Keratinocyte (primary cell): ENCODE measurements at regions not wholly inside any gene's neighbourhood (a gene's known extent, or its start where the extent isn't known, plus 50 kb on each side); places are given as distances from the start of the nearest gene placed in this dataset.

Experiments
- DNase-seq: peaks from one replicate; pipeline ENCODE4 v3.0.0-alpha.2; 2011; ENCODE audit warnings: low read depth, missing footprints, low spot score
- FAIRE-seq: peaks from 2 replicates; lab custom pipeline; 2011; peaks lifted over from hg19 to GRCh38; lab: Jason Lieb, UNC
- H2AFZ ChIP-seq: 2 replicates; pipeline ENCODE4 v1.6.0; 2012; ENCODE audit warnings: low read length, control low read depth, inconsistent platforms; ENCODE audit not compliant: control insufficient read depth
- H3K27ac ChIP-seq: 2 replicates; pipeline ENCODE4 v1.5.1; 2011; ENCODE audit warnings: low read length; ENCODE audit not compliant: control insufficient read depth, insufficient read depth
- H3K27me3 ChIP-seq: 3 replicates; pipeline ENCODE4 v1.6.0; 2011; ENCODE audit warnings: low read length; ENCODE audit not compliant: control insufficient read depth, insufficient read depth; ENCODE audit errors: extremely low read depth
- H3K36me3 ChIP-seq, 2 experiments: 2 replicates in 1 of 2; 3 replicates in 1 of 2; pipeline ENCODE4 v1.5.1; 2011; ENCODE audit warnings: low read length in 2 of 2, mild to moderate bottlenecking in 1 of 2; ENCODE audit not compliant: control insufficient read depth in 2 of 2, insufficient read depth in 2 of 2; ENCODE audit errors: extremely low read depth in 1 of 2
- H3K4me1 ChIP-seq: 3 replicates; pipeline ENCODE4 v1.5.1; 2011; ENCODE audit warnings: low read length; ENCODE audit not compliant: control insufficient read depth, insufficient read depth; ENCODE audit errors: extremely low read depth
- H3K4me2 ChIP-seq: 3 replicates; pipeline ENCODE4 v1.6.0; 2011; ENCODE audit warnings: low read depth, low read length; ENCODE audit not compliant: control insufficient read depth, insufficient read depth; ENCODE audit errors: extremely low read depth
- H3K4me3 ChIP-seq, 3 experiments: fragments of 200-600 bp in 1 of 3; sonication (generic) in 1 of 3; 2 replicates in 2 of 3; 3 replicates in 1 of 3; pipeline ENCODE4 v1.5.1; 2011 to 2016; ENCODE audit warnings: low read length in 3 of 3, mild to moderate bottlenecking in 3 of 3, control low read depth in 2 of 3, inconsistent platforms in 1 of 3, low read depth in 1 of 3, mixed read lengths in 1 of 3, mixed run types in 1 of 3, moderate library complexity in 1 of 3; ENCODE audit not compliant: control insufficient read depth in 2 of 3, insufficient read depth in 2 of 3; ENCODE audit errors: extremely low read depth in 1 of 3
- H3K79me2 ChIP-seq: 2 replicates; pipeline ENCODE4 v1.6.0; 2012; ENCODE audit warnings: low read length; ENCODE audit not compliant: control insufficient read depth, insufficient read depth
- H3K9ac ChIP-seq: 3 replicates; pipeline ENCODE4 v1.6.0; 2011; ENCODE audit warnings: low read length; ENCODE audit not compliant: control insufficient read depth, insufficient read depth; ENCODE audit errors: extremely low read depth
- H3K9me1 ChIP-seq: 3 replicates; pipeline ENCODE4 v1.6.0; 2011; ENCODE audit warnings: low read length; ENCODE audit not compliant: control insufficient read depth, insufficient read depth; ENCODE audit errors: extremely low read depth
- H3K9me3 ChIP-seq: 2 replicates; pipeline ENCODE4 v1.5.1; 2012; ENCODE audit warnings: low read depth, low read length; ENCODE audit not compliant: control insufficient read depth
- H4K20me1 ChIP-seq: 3 replicates; pipeline ENCODE4 v1.6.0; 2011; ENCODE audit warnings: low read length; ENCODE audit not compliant: control insufficient read depth, insufficient read depth; ENCODE audit errors: extremely low read depth
- CTCF ChIP-seq, 3 experiments: IDR thresholded peaks in 1 of 3; conservative IDR thresholded peaks in 1 of 3; optimal IDR thresholded peaks in 1 of 3; 2 replicates in 2 of 3; 3 replicates in 1 of 3; pipeline versions ENCODE3 to v1.5.1; 2011; ENCODE audit warnings: low read length in 3 of 3, mild to moderate bottlenecking in 3 of 3, moderate library complexity in 2 of 3, control low read depth in 1 of 3, inconsistent platforms in 1 of 3; ENCODE audit not compliant: insufficient read depth in 2 of 3; ENCODE audit errors: extremely low read depth in 1 of 3
- EZH2 ChIP-seq: IDR thresholded peaks from one replicate; pipeline ENCODE4 v1.6.1; 2012; ENCODE audit warnings: inconsistent platforms, mild to moderate bottlenecking, low read length, moderate library complexity
- dilution Hi-C: fragments of 300-500 bp; cut with MboI; formaldehyde crosslinking; loops from one replicate; pipeline ENCODE4 v1.7.0; 2020; ENCODE audit warnings: low sequenced_read_pairs; ENCODE audit not compliant: extremely low pct_ligation_motif_present

GRCh38 chr20:24063100-24063499 lies 74.5 kb upstream of the GGTLC1 start:
- no peak overlapping the region for H2AFZ ChIP-seq

GRCh38 chr20:24060851-24061590 lies 72.4 kb upstream of the GGTLC1 start:
- no peak overlapping the region for H3K4me3 ChIP-seq
- dilution Hi-C loops = no loop called here
- no peak overlapping the region for H3K9ac ChIP-seq
- H3K36me3 ChIP-seq = no peaks in the 10 kb centered on the region
- H4K20me1 ChIP-seq = no peaks in the 10 kb centered on the region
- no peaks in the 10 kb centered on the region for H3K4me1 ChIP-seq
- no peak overlapping the region for H3K27ac ChIP-seq
- H3K27me3 ChIP-seq = no peaks in the 10 kb centered on the region
- no peak for DNase-seq
- H3K9me1 ChIP-seq = no peaks in the 10 kb centered on the region
- FAIRE-seq = no peak
- H3K4me2 ChIP-seq = no peak overlapping the region
- no peaks in the 10 kb centered on the region for H3K79me2 ChIP-seq
- no peak for TF ChIP-seq EZH2
- TF ChIP-seq CTCF (optimal IDR thresholded peaks at IDR 0.05 in 1 of 3, IDR thresholded peaks at IDR 0.05 in 1 of 3, conservative IDR thresholded peaks at IDR 0.05 in 1 of 3; ENCODE audit: extremely low read depth in 1 of 3, insufficient read depth in 2 of 3, low read length in 3 of 3) = no peak
- H3K9me3 ChIP-seq = no peaks in the 10 kb centered on the region
- H2AFZ ChIP-seq = no peak overlapping the region

More at GRCh38 chr20:24063100-24063499, 74.5 kb upstream of the GGTLC1 start:
- H3K79me2 ChIP-seq = no peaks in the 10 kb centered on the region
- no peak overlapping the region for H3K27ac ChIP-seq
- H3K4me1 ChIP-seq = no peaks in the 10 kb centered on the region
- H3K27me3 ChIP-seq = no peaks in the 10 kb centered on the region
- FAIRE-seq = no peak
- H3K4me2 ChIP-seq = no peak overlapping the region
- dilution Hi-C loops = no loop called here
- H3K36me3 ChIP-seq = no peaks in the 10 kb centered on the region
- H3K9ac ChIP-seq = no peak overlapping the region
- no peaks in the 10 kb centered on the region for H3K9me1 ChIP-seq
- TF ChIP-seq EZH2 = no peak
- no peak for TF ChIP-seq CTCF (optimal IDR thresholded peaks at IDR 0.05 in 1 of 3, IDR thresholded peaks at IDR 0.05 in 1 of 3, conservative IDR thresholded peaks at IDR 0.05 in 1 of 3; ENCODE audit: extremely low read depth in 1 of 3, insufficient read depth in 2 of 3, low read length in 3 of 3)
- no peak overlapping the region for H3K4me3 ChIP-seq
- H3K9me3 ChIP-seq = no peaks in the 10 kb centered on the region
- DNase-seq = no peak
- H4K20me1 ChIP-seq = no peaks in the 10 kb centered on the region
